Pancreas (tissue), 10 donors: ENCODE measurements at regions not wholly inside any gene's neighbourhood (a gene's known extent, or its start where the extent isn't known, plus 50 kb on each side); places are given as distances from the start of the nearest gene placed in this dataset.
A peak's percentile ranks its signal among the peaks of the same experiment; 100 is the strongest.

Experiments
- ATAC-seq, 4 donors: fragments of 200-7000 bp; cut with Tn5 transposase; one replicate each; pipeline versions ENCODE4 v1.8.0 to v1.9.1; 2020; ENCODE audit warnings: mild to moderate bottlenecking in 4 of 4, moderate library complexity in 4 of 4
- DNase-seq, 6 donors: peaks; one replicate each; pipeline ENCODE4 v3.0.0-alpha.2; 2020
- FAIRE-seq: peaks from 2 replicates; lab custom pipeline; 2012; peaks lifted over from hg19 to GRCh38; lab: Jason Lieb, UNC
- H3K27ac ChIP-seq, 4 donors: fragments of 200-600 bp; sonication (generic); 1 replicate in 3 of 4; 2 replicates in 1 of 4; pipeline versions ENCODE4 v1.5.0 to v1.8.0; 2020
- H3K27me3 ChIP-seq, 4 donors: fragments of 200-600 bp; one replicate each; pipeline ENCODE4 v1.8.0; 2021
- H3K36me3 ChIP-seq, 3 donors: fragments of 200-600 bp; sonication (generic) in 1 of 3; one replicate each; pipeline versions ENCODE4 v1.5.0 to v1.8.0; 2020 to 2021
- H3K4me1 ChIP-seq, 3 donors: fragments of 200-600 bp; one replicate each; pipeline ENCODE4 v1.8.0; 2021
- H3K4me3 ChIP-seq, 4 donors: fragments of 200-600 bp; sonication (generic) in 2 of 4; one replicate each; pipeline versions ENCODE4 v1.5.0 to v1.8.0; 2020 to 2021
- H3K9me3 ChIP-seq, 4 donors: fragments of 200-600 bp; one replicate each; pipeline ENCODE4 v1.8.0; 2021
- CTCF ChIP-seq, 4 donors: fragments of 200-600 bp; sonication (generic) in 3 of 4; IDR thresholded peaks; one replicate each; pipeline versions ENCODE4 v1.5.0 to v1.8.0; 2021; ENCODE audit warnings: antibody characterized with exemption in 4 of 4
- WGBS, 2 donors: extraction: QIAGEN DNeasy Blood & Tissue Kit; methylation state at CpG; one replicate each; pipeline ENCODE4 v1.1.7; 2013; 5-methylcytosine and 5-hydroxymethylcytosine counted together
- intact Hi-C, 3 donors: fragments of 100-400 bp; cut with DNase I; formaldehyde crosslinking; loops; one replicate each; pipeline versions ENCODE4 v1.11.1 to v1.14.2; 2022
- donor health status: healthy with polysubstance abuse.
- donor health status: DM: no; HTN: no; CAD: no; lungs with moderate emphysema.
- donor health status: DM: no; HTN: no; CAD: no.
- donor health status: control.
- donor health status: control.
- donor health status: Bipolar disorder and iron deficiency.
- donor health status: DM: yes; HTN: yes; CAD: no.
- donor health status: DM: no; HTN: no; CAD: no.
- donor health status: DM: no; HTN: no; CAD: no.
- donor health status: DM: yes; HTN: yes; CAD: no.

GRCh38 chr6:37109714-37110499 lies 60.0 kb upstream of the PIM1 start:
- no peaks in the 10 kb centered on the region for H3K36me3 ChIP-seq
- no peaks in the 10 kb centered on the region for H3K9me3 ChIP-seq
- no peak for TF ChIP-seq CTCF (IDR thresholded peaks at IDR 0.05)
- WGBS, 2 donors: 59 to 67% methylated on average over 13 of the region's 13 CpGs
- intact Hi-C loops: no loop called here
- peak in 2 of 4 donors; percentile 37 to 48 for ATAC-seq
- H3K27ac ChIP-seq: no peak overlapping the region
- H3K4me1 ChIP-seq: peaks cover 0 to 4% (median 2%) of the 10 kb centered on the region in 3 donors
- no peak for DNase-seq
- FAIRE-seq: no peak
- H3K4me3 ChIP-seq: no peak overlapping the region
- H3K27me3 ChIP-seq: no peaks in the 10 kb centered on the region

- no peak for ATAC-seq
- H3K36me3 ChIP-seq: no peaks in the 10 kb centered on the region
- no peaks in the 10 kb centered on the region for H3K4me1 ChIP-seq
- whole genome bisulfite sequencing, 2 donors: 84 to 86% methylated on average over 11 of the region's 11 CpGs
- H3K27ac ChIP-seq: no peak overlapping the region
- no peak for TF ChIP-seq CTCF (IDR thresholded peaks at IDR 0.05)
- FAIRE-seq: no peak
- H3K4me3 ChIP-seq: no peak overlapping the region
- DNase-seq: no peak
- H3K27me3 ChIP-seq: no peaks in the 10 kb centered on the region
- intact Hi-C loops: no loop called here
- no peaks in the 10 kb centered on the region for H3K9me3 ChIP-seq
Measured at GRCh38 chr6:37110500-37111461, 59.2 kb upstream of the PIM1 start.

- no peaks in the 10 kb centered on the region for H3K4me1 ChIP-seq
- H3K4me3 ChIP-seq: no peak overlapping the region
- no peaks in the 10 kb centered on the region for H3K27me3 ChIP-seq
- H3K27ac ChIP-seq: no peak overlapping the region
- H3K36me3 ChIP-seq: no peaks in the 10 kb centered on the region
- DNase-seq (no peak), ATAC-seq (no peak), FAIRE-seq (no peak)
- no peaks in the 10 kb centered on the region for H3K9me3 ChIP-seq
- intact Hi-C loops: no loop called here
- WGBS, 2 donors: 92 to 95% methylated on average over 4 of the region's 4 CpGs
- TF ChIP-seq CTCF (IDR thresholded peaks at IDR 0.05): no peak
Measured at GRCh38 chr6:37113976-37114375, 56.0 kb upstream of the PIM1 start.

- ATAC-seq (no peak), FAIRE-seq (no peak), DNase-seq (no peak)
- no peak overlapping the region for H3K4me3 ChIP-seq
- no peaks in the 10 kb centered on the region for H3K36me3 ChIP-seq
- H3K4me1 ChIP-seq: no peaks in the 10 kb centered on the region
- intact Hi-C loops: no loop called here
- H3K27ac ChIP-seq: no peak overlapping the region
- no peak for TF ChIP-seq CTCF (IDR thresholded peaks at IDR 0.05)
- H3K9me3 ChIP-seq: no peaks in the 10 kb centered on the region
- H3K27me3 ChIP-seq: no peaks in the 10 kb centered on the region
- 85 to 96% methylated on average over 4 of the region's 4 CpGs for WGBS, 2 donors
Measured at GRCh38 chr6:37114612-37115011, 55.3 kb upstream of the PIM1 start.
